Immature natural killer cell (primary cell): ENCODE measurements at regions not wholly inside any gene's neighbourhood (a gene's known extent, or its start where the extent isn't known, plus 50 kb on each side); places are given as distances from the start of the nearest gene placed in this dataset.
"Not testable (repeated sequence)": the region's sequence is repeated elsewhere in the genome, so short reads cannot be mapped to it uniquely, and the experiment has no call there.

Experiments
- DNase-seq, 3 donors: peaks; one replicate each; pipeline ENCODE4 v3.0.0; 2022; ENCODE audit warnings: mixed read lengths in 1 of 3
- H3K27ac Mint-ChIP-seq, 6 donors: one replicate each; pipeline ENCODE4 v1.8.0; 2020; ENCODE audit warnings: mixed read lengths in 6 of 6, mild to moderate bottlenecking in 5 of 6, inconsistent platforms in 4 of 6, moderate library complexity in 3 of 6
- H3K27me3 Mint-ChIP-seq, 3 donors: one replicate each; pipeline ENCODE4 v1.8.0; 2020 to 2021; ENCODE audit warnings: low read depth in 3 of 3, mild to moderate bottlenecking in 3 of 3, mixed read lengths in 3 of 3, moderate library complexity in 3 of 3, inconsistent platforms in 1 of 3
- H3K36me3 Mint-ChIP-seq, 3 donors: one replicate each; pipeline ENCODE4 v1.8.0; 2020; ENCODE audit warnings: mixed read lengths in 3 of 3, inconsistent platforms in 2 of 3, mild to moderate bottlenecking in 2 of 3
- H3K4me1 Mint-ChIP-seq, 2 donors: one replicate each; pipeline ENCODE4 v1.8.0; 2020; ENCODE audit warnings: inconsistent platforms in 2 of 2, mild to moderate bottlenecking in 2 of 2, mixed read lengths in 2 of 2, moderate library complexity in 1 of 2
- H3K4me3 Mint-ChIP-seq, 5 donors: one replicate each; pipeline ENCODE4 v1.8.0; 2020; ENCODE audit warnings: mild to moderate bottlenecking in 5 of 5, mixed read lengths in 5 of 5, inconsistent platforms in 3 of 5, moderate library complexity in 3 of 5
- H3K9me3 Mint-ChIP-seq, 6 donors: one replicate each; pipeline ENCODE4 v1.8.0; 2020; ENCODE audit warnings: mild to moderate bottlenecking in 6 of 6, mixed read lengths in 6 of 6, inconsistent platforms in 4 of 6, moderate library complexity in 3 of 6

DNA sequence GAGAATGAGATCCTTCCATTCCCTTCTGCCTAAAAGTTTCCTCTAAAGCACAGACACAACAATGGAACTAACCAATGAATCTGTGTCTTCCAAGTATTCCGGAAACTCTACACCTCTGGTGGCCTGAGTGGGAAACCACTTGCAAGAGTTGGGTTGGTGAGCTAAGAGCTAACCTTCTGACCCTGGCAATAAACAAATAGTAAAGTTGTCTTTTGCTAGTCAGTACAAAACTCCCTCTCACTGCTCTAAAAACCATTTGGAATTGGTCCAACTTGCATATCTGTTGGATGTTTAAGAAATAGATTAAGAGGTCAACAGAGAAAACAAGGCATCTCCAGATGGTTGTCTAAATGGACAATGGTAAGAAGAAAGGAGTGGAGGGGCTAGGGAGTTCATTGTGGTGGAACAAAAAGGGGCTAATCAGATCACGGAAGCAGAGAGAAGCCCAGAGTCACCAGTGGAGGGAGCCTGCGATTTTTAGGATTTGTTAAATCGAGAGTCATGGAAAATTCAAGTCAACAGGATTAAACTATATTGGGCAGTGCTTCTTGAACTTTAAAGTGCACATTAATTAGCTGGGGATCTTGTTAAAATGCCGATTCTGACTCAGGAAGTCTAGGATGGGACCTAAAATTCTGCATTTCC, 192.3 kb downstream of the EVX1 start:
- Mint-ChIP-seq H3K27me3 (peaks cover 0 to 15% (median 6%) of the 10 kb centered on the region in 3 donors), H3K36me3 (no peaks in the 10 kb centered on the region), H3K4me3 (peak overlapping the region in 1 of 5 donors; percentile 33), H3K27ac (no peak overlapping the region), H3K4me1 (no peaks in the 10 kb centered on the region), H3K9me3 (no peaks in the 10 kb centered on the region)
- DNase-seq: no peak

DNA sequence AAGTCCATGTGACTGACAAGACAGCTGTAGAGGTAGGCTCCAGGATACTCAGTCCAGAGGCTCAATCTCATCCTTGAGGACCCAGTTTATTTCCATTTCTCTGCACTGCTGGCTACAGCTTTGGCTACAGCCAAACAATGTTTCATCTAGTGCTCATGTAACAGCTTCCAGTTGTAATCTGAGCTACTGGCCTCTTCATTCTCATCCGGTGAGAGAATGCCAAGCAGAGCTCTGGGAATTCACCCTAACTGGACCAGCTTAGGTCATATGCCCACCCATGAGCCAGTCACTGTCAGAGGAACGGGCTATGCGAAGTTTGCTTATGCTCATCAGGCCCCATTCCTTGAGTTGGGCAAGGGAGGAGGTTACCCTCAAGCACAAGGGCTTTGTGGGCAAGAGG, 192.9 kb downstream of the EVX1 start:
- no peaks in the 10 kb centered on the region for H3K9me3 Mint-ChIP-seq
- no peak for DNase-seq
- H3K4me1 Mint-ChIP-seq: no peaks in the 10 kb centered on the region
- H3K36me3 Mint-ChIP-seq: no peaks in the 10 kb centered on the region
- H3K27ac Mint-ChIP-seq: no peak overlapping the region
- H3K4me3 Mint-ChIP-seq: no peak overlapping the region
- peaks cover 0 to 15% (median 6%) of the 10 kb centered on the region in 3 donors for H3K27me3 Mint-ChIP-seq

- DNase-seq: no peak
- H3K4me1 Mint-ChIP-seq: no peaks in the 10 kb centered on the region
- no peak overlapping the region for H3K4me3 Mint-ChIP-seq
- H3K27me3 Mint-ChIP-seq: peaks cover 2 to 11% (median 8%) of the 10 kb centered on the region in 3 donors
- no peaks in the 10 kb centered on the region for H3K36me3 Mint-ChIP-seq
- no peak overlapping the region for H3K27ac Mint-ChIP-seq
- no peaks in the 10 kb centered on the region for H3K9me3 Mint-ChIP-seq
Measured at GRCh38 chr7:27438881-27439589, 196.4 kb downstream of the EVX1 start.

DNA sequence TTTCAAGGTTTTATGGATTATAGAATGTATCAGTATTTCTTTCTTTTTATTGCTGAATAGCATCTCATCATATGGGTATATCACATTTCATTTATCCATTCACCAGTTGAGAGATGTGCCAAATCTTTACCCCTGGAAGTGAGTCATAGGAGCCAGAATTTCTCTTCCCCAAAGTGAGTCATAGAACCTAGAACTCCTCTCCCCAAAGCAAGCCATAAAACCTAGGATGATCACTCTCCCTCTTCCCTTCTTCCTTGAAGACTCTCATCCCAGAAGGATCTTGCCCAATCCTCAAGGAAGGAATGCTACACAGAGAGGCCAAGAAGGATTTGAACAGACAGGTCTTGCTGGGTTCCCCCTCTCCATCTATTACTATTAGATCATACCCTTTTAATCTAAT, 199.9 kb downstream of the EVX1 start:
- no peak for DNase-seq
- Mint-ChIP-seq H3K27ac (no peak overlapping the region), H3K4me1 (no peaks in the 10 kb centered on the region), H3K4me3 (no peak overlapping the region), H3K9me3 (no peaks in the 10 kb centered on the region), H3K27me3 (peaks cover 2 to 11% (median 8%) of the 10 kb centered on the region in 3 donors), H3K36me3 (no peaks in the 10 kb centered on the region)

DNA sequence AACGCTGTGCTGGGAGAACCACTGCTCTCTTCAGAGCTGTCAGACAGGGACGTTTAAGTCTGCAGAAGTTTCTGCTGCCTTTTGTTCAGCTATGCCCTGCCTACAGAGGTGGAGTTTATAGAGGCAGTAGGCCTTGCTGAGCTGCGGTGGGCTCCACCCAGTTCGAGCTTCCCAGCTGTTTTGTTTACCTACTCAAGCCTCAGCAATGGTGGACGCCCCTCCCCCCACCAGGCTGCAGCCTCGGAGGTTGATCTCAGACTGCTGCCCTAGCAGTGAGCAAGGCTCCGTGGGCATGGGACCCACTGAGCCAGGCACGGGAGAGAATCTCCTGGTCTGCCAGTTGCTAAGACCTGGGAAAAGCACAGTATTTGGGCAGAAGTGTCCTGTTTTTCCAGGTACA, 206.4 kb downstream of the EVX1 start:
- not testable (repeated sequence) for H3K4me1 Mint-ChIP-seq, H3K27ac Mint-ChIP-seq, H3K36me3 Mint-ChIP-seq

GRCh38 chr7:27453702-27454405, 208.8 kb downstream of the HIBADH start:
- Mint-ChIP-seq H3K27me3 (peaks cover 0 to 9% (median 7%) of the 10 kb centered on the region in 3 donors), H3K9me3 (no peaks in the 10 kb centered on the region), H3K36me3 (no peaks in the 10 kb centered on the region), H3K4me3 (no peak overlapping the region), H3K27ac (no peak overlapping the region), H3K4me1 (no peaks in the 10 kb centered on the region)
- no peak for DNase-seq

More for the DNA sequence above, 206.4 kb downstream of the EVX1 start:
- H3K4me3 Mint-ChIP-seq, H3K9me3 Mint-ChIP-seq, DNase-seq, H3K27me3 Mint-ChIP-seq: not testable (repeated sequence)

GRCh38 chr7:27457120-27457519, 205.6 kb downstream of the HIBADH start:
- DNase-seq, H3K9me3 Mint-ChIP-seq: not testable (repeated sequence)

GRCh38 chr7:27457603-27458565, 204.8 kb downstream of the HIBADH start:
- H3K36me3 Mint-ChIP-seq, H3K4me1 Mint-ChIP-seq, H3K27ac Mint-ChIP-seq, H3K9me3 Mint-ChIP-seq: not testable (repeated sequence)
- peak overlapping the region; percentile 53 to 70 (median 62) for H3K4me3 Mint-ChIP-seq
- DNase-seq: peak in 1 of 3 donors; percentile 3
- peaks cover 0 to 14% (median 3%) of the 10 kb centered on the region in 3 donors for H3K27me3 Mint-ChIP-seq

More at GRCh38 chr7:27457120-27457519, 205.6 kb downstream of the HIBADH start:
- H3K36me3 Mint-ChIP-seq, H3K4me1 Mint-ChIP-seq, H3K27me3 Mint-ChIP-seq, H3K4me3 Mint-ChIP-seq, H3K27ac Mint-ChIP-seq: not testable (repeated sequence)

GRCh38 chr7:27459021-27459730, 203.5 kb downstream of the HIBADH start:
- no peak overlapping the region for H3K27ac Mint-ChIP-seq
- no peaks in the 10 kb centered on the region for H3K36me3 Mint-ChIP-seq
- H3K27me3 Mint-ChIP-seq: peaks cover 0 to 12% (median 5%) of the 10 kb centered on the region in 3 donors
- no peaks in the 10 kb centered on the region for H3K9me3 Mint-ChIP-seq
- no peak for DNase-seq
- no peak overlapping the region for H3K4me3 Mint-ChIP-seq
- H3K4me1 Mint-ChIP-seq: no peaks in the 10 kb centered on the region

- Mint-ChIP-seq H3K9me3 (no peaks in the 10 kb centered on the region), H3K36me3 (no peaks in the 10 kb centered on the region), H3K4me3 (no peak overlapping the region), H3K27ac (no peak overlapping the region), H3K4me1 (no peaks in the 10 kb centered on the region), H3K27me3 (peaks cover 0 to 10% (median 5%) of the 10 kb centered on the region in 3 donors)
- DNase-seq: no peak
Measured at GRCh38 chr7:27459731-27460053, 203.0 kb downstream of the HIBADH start.

DNA sequence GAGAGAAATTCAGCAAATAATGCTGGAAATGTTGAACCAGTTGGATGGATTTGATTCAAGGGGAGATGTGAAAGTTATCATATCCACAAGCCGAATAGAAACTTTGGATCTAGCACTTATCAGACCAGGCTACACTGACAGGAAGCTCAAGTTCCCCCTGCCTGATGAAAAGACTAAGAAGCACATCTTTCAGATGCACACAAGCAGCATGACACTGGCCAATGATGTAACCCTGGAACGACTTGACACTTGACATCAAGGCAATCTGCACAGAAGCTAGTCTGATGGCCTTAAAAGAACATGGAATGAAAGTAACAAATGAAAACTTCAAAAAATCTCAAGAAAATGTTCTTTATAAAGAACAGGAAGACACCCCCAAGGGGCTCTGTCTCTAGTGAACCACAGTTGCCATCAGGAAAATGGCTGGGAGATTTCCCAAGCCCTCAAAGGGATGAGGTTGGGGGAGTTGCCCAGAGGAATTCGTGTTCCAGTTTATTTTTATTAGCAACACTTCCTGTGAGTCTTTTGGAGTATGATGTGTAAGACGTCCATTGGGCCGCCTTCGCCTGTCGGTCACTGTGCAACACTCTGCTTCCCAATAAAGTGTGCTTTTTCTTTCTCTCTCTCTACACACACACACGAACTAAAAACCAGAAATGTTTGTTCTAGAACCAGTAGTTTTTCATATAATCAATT, 200.0 kb downstream of the HIBADH start:
- DNase-seq: no peak
- no peak overlapping the region for H3K27ac Mint-ChIP-seq
- H3K9me3 Mint-ChIP-seq: no peaks in the 10 kb centered on the region
- H3K36me3 Mint-ChIP-seq: no peaks in the 10 kb centered on the region
- no peak overlapping the region for H3K4me3 Mint-ChIP-seq
- no peaks in the 10 kb centered on the region for H3K4me1 Mint-ChIP-seq
- peaks cover 2 to 15% (median 3%) of the 10 kb centered on the region in 3 donors for H3K27me3 Mint-ChIP-seq

GRCh38 chr7:27464970-27465369, 197.7 kb downstream of the HIBADH start:
- H3K4me1 Mint-ChIP-seq: no peaks in the 10 kb centered on the region
- no peak overlapping the region for H3K4me3 Mint-ChIP-seq
- H3K9me3 Mint-ChIP-seq: no peaks in the 10 kb centered on the region
- peaks cover 2 to 23% (median 5%) of the 10 kb centered on the region in 3 donors for H3K27me3 Mint-ChIP-seq
- DNase-seq: no peak
- no peak overlapping the region for H3K27ac Mint-ChIP-seq
- no peaks in the 10 kb centered on the region for H3K36me3 Mint-ChIP-seq

GRCh38 chr7:27466703-27467102, 196.0 kb downstream of the HIBADH start:
- no peaks in the 10 kb centered on the region for H3K9me3 Mint-ChIP-seq
- no peaks in the 10 kb centered on the region for H3K36me3 Mint-ChIP-seq
- no peak for DNase-seq
- H3K4me3 Mint-ChIP-seq: no peak overlapping the region
- no peaks in the 10 kb centered on the region for H3K4me1 Mint-ChIP-seq
- H3K27ac Mint-ChIP-seq: no peak overlapping the region
- peaks cover 2 to 23% (median 5%) of the 10 kb centered on the region in 3 donors for H3K27me3 Mint-ChIP-seq
